Stimulated activated CD4-positive, alpha-beta T cell treated with anti-CD3 and anti-CD28 coated beads, TNF-alpha, amount 100 ng/mL, for 4 hours (primary cell): ENCODE measurements at regions not wholly inside any gene's neighbourhood (a gene's known extent, or its start where the extent isn't known, plus 50 kb on each side); places are given as distances from the start of the nearest gene placed in this dataset.

ENCODE experiments used
- DNase-seq, 3 experiments: peaks; one replicate each; pipeline ENCODE4 v3.0.0-alpha.2; 2020; ENCODE audit warnings: low read depth in 3 of 3

DNA sequence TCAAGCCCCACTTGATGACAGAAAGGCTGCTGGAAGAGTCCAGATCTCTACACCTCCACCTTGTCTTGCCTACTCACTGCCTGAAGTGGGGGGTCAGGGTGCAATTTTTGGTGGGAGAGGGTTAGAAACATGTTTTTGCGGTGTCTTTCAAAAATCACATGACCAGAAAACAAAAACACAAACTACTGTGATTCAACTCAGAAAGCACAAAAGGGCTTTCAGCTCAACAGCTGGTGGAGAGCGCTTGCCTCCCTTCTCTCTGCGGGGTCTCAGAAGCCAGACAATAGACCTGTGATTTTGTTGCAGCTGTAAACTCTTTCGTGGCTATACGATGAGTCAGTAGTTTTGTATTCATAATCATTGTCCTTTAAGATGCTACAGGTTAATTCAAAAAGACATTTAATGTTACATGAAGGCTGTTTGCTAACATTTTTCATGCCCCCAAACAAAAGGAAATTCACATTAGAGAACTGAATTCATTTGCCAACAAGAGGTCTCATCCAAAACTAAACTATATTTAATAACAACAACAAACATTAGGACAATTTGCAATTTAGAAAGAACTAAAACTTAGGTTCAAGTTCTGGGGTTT lies 172.6 kb upstream of the RAI14 start:
- no peak for DNase-seq

DNA sequence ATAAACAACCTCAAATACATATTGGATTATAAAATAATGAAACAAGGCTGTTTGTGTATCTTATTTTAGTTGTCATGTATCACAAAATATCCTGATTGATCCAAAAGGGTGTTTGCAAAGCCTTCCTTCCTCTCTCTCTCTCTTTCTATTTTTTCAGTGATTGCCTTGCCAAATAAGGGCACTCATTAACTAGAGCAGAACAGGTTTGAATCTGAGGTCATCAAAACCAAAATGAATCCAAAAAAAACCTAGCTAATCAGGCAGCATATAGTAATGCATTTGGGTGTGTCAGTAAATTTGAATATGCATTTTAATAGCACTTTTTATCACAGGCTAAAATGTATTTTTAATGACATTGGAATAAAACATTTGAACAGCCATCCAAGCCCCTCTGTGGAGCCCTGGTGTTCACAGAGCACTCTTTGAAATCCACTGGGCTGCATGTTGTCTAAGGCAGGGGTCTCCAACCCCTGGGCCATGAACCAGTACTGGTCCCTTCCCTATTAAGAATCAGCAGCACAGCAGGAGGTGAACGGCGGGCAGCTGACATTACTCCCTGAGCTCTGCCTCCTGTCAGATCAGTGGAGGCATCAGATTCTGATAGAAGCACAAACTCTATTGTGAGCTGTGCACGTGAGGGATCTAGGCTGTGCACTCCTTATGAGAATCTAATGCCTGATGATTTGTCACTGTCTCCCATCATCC lies 171.8 kb upstream of the RAI14 start:
- DNase-seq: no peak

DNA sequence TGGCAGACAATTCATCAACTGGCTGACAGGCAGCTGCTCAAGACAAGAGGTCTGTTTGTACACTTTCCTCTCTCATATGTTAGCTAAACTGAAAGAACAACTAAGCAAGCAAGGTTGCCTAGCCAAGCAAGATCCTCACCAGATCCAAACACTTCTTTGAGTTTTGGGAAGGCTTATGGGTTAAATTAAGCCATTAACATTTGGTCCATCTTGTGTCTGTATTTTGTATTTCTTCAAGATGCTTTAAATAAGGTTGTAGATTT lies 170.4 kb upstream of the RAI14 start:
- DNase-seq: no peak

DNA sequence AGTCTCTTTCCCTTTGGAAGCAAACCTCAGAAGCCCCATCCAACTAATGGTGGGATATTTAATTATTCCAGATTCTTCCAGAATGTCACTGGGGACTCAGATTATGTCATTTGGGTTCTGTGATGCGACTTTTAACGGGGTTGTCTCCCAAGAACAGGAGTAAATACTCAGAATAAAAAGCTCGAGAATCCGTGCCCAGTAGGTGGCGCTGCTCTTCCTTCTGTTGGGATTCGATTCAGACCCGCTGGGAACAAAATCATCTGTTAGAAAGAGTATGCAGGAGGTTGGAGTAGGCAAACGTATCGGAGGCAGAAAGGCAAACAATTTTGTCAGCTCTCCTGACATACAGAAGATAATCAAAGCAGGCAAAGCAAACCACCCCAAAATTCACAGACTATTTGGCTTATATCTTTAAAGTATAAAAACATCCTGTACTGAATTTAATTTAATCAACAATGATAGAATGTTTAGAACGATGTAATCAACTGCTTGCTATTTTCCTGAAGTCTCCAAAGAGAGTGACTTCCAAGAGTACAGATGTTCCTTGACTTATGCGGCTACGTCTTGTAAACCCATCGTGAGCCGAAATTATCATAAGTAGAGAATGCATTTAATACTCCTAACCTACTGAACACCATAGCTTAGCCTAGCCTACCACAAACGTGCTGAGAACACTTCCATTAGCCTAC lies 169.8 kb upstream of the RAI14 start:
- DNase-seq: peak; percentile 26 to 46 (median 26)

DNA sequence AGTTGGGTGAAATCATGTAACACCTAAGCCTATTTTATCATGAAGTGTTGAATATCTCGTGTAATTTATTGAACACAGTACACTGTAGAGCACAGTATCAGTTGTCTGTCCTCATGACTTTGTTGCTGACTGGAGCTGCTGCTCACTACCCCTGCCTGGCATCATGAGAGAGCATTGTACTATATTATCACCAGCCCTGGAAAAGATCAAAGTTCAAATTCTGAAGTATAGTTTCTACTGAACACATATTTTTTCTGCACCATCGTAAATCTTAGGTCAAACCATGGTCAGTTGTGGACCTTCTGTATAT lies 169.3 kb upstream of the RAI14 start:
- DNase-seq: no peak

DNA sequence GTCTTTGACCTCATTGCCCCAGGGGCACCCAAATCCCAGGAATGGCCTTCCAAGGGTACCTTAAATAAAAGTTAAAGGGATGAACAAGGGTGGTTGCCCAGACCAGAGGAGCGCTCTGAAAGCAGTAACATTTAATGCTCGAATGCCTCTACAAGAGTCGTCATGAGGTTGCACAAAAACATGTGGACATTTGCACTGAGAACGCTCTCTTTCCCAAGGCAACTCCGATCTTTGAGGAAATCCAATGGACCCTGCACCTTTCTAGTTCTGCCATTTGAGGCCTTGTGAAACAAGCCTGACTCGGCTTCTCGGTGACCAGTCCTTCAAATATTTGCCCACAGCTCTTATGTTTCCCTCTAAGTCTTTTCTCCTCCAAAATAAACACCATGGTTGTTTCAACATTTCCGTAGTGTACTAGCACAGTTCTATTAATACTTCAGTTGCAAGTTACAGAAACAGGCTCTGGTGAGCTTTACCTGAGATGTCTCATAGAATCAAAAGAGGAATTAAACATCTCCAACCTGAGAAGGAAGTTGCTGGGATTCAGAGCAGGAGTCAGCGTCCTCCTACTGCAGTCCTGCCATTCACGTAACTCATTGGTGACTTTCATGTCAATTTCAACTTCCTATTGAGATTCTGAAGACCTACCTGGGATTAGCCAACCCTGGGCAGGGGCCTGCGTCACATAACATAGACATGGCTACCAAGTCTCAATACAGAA lies 168.8 kb upstream of the RAI14 start:
- DNase-seq: no peak

DNA sequence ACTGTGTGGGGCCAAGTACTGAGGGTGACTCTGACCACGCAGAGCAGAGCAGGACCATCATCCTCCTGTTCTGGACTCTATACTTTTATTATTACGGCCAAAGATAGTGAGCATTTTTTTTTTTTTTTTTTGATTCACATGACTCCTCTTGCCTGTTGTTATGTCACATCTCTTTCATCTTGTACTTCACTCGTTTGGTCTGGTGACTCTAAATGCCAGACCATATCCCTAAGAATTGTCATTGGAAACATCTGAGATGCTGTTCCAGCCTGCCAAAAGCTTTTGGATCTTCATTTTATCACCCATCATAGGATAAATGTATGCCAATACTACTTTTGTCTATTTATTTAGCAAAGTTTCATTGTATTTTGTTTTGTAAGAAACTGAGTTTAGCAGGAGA lies 168.2 kb upstream of the RAI14 start:
- DNase-seq: no peak

DNA sequence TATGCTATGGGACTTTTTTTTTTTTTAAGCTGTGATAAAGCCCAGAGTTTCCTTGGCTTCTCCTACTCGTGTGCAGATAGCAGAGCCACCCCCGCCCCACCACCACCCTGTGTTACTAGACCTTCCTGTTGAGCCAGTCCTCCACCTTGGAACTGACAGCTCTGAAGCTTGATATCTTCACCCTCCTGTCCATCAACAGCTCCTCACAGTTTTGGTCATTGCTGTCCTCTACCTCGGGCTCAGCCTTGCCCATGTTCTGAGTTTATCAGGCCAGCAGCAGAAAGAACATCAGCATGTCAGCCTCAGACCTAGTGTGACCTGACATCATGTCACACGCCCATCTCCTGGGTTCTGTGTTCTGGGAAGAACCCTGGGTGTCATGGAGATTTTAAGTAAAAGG lies 167.1 kb upstream of the RAI14 start:
- no peak for DNase-seq

DNA sequence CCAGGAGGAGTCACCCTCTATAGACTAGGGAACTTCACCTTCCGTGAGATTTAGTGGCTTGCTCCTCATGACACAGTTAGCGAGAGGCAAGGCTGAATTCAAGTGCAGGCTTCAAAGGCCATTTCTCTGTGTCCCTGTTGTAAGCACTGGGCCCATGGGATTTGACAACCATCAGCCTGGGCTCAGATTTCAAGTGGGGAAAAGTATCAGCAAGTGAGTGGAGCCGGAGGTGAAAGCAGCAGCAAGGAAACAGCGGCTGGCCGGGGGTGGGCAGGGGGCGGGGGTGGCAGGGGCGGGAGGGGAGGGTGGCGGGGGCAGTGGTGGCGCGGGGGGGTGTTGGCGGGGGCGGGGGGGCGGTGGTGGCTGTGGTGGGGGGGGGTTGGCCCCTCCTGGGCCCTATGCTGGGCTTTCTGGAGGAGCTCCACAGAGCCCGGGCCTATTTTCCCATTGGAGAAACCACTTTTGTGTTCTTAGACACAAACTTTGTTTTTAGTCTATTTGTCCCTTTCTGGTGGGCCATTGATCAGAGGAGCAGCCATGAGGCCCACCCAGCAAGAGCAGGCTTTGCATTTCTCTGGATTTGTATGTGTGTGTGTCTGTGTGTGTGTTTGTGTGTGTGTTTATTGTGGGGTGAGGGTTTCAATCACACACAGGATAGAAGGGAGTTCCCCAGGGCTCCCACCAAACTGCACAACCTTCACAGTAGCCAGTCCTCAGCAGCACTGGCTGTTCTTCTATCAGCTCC lies 165.4 kb upstream of the RAI14 start:
- no peak for DNase-seq

DNA sequence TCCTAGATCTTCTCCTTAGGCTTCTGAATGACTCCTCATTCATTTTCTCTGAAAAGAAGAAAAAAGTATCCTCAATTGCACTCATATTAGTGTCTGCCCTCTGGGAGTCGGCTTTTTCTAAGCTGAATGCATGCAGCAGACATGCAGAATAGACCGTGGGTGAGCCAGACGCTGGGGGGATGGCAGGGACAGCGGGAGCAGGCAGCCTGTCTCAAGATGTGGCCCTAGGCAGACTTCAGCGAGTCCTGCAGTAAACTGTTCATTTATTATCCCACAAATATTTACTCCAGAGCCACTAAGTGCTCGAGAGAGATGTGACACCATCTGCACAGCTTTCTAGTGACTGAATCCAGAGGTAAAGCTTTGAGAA lies 164.9 kb upstream of the RAI14 start:
- DNase-seq: no peak

DNA sequence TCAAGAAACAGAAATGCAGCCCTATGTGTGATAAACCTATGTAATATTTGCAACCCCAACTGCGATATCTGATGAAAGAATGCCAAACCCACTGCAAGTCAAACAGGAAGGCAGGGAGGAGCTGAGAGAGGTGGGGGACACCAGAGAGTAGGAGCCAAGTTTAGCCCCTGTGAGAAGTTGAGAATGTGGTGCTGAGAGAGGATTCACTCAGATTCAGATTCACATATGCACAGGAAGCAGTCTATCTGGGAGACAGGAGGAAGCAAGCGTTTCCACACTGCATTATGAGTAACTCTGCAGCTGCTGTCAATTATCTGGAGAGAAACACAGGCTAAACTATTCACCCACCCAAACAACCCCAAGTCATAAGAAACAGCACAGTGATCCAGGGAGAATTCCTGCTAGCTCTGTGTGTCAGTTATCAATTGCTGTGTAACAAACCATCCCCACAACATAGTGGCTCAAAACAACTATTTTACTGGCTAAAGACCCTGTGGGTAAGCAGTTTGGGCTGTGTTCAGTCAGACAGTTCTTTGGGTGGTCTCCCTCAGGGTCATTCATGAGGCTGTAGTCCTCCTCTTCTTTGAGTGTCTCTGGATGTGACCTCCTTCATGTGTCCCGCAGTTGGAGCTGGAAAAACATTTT lies 161.9 kb upstream of the RAI14 start:
- no peak for DNase-seq

DNA sequence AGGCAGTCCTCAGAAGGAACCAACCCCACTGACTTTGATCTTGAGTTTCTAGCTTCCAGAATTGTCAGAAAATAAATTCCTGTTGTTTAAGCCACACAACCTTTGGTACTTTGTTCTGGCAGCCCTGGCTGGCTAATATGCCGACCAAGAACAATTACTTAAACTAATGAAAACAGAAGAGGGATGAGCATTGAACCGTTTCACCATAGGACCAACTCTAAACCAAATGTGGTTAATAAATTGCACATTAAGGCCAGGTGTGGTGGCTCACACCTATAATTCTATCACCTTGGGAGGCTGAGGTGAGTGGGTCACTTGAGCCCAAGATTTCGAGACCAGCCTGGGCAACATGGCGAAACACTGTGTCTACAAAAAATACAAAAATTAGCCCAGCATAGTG lies 160.9 kb upstream of the RAI14 start:
- DNase-seq: no peak

DNA sequence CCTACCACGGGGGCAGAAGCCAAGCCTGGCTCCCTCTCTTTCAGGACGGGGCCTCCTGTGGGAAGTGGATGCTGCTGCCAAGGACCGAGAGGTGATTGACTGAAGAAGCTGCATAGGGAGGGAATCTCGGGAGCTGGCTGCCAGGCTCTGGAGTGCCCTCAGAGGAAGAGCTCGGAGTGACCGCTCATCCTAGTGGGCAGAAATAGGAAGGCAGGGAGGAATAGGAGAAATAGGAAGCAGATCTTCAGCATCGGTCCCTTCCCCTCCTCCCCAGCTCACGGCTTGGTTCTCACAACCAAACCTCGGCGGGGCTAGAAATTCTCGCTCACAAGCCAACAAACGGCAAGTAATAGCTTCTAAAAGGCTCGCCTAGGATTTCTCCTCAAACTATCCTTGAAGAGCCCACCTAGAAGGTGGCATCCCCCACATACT lies 159.9 kb upstream of the RAI14 start:
- DNase-seq: no peak

DNA sequence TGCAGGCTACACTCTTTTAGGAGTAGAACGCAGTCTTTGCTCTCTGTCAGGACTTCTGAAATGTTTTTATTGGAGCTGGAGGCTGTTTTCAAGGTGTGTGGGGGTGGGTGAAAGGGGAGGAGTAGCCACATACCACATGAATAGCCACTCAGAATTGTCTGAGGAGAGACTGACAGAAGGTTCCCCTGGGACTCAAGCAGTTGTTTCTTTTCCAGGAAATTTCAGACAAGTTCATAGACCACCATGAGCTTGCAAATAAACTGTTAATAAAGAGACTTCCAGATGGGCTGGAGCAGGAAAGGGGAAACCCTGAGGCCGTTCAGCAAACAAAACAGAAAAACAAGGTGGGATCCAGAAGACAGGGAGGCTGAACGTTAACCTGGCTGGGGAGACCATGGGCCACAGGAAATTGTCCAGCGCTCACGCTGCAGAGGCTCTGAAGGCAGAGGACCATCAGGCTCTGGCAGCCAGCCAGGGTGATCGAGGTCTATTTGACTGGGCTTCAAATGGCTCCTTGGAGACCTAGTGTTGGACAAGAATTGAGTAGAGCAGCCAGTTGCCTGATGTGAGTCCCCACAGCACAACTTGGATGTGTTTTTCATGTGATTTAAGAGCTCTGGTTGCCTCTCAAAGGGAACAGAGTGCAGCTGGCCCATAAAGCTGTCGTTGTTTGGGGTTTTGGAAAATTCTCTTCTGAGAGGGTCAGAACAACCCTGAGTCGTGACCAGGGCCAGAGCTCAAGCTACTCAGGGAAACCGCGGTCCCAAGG lies 159.2 kb upstream of the RAI14 start:
- no peak for DNase-seq

DNA sequence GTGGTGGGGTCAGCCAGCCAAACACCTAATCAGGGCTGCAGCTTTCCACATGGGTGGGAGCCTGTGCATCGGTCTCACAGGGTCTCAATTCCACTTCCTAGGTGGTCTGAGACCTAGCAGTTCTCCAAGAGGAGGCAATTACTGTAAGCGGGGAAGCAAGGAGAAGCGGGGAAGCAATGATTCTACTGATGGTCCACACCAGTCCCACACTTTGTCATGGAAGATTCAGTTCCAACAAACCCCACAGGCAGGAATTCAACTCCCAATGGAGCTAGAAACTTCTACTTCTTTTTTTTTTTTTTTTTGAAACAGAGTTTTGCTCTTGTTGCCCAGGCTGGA lies 158.7 kb upstream of the RAI14 start:
- DNase-seq: no peak

DNA sequence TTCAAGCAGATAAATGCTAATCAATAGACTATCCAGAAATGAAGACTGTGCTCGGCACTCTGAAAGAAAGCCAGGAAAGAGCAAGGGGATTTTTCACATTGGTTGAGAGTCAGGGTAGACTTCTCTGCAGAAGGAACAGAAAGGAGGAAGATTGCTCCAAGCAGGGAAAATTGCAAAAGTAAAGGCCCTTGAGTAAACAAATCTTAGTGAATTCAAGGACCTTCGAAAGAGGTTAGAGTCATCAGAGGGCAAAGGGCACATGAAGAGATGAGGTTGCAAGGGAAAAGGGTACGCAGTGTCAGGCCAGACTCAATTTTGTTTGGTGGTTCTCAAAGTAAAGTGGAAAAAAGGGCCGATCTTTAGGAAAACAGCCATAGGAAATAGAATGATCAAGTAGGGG lies 157.6 kb upstream of the RAI14 start:
- DNase-seq: no peak

DNA sequence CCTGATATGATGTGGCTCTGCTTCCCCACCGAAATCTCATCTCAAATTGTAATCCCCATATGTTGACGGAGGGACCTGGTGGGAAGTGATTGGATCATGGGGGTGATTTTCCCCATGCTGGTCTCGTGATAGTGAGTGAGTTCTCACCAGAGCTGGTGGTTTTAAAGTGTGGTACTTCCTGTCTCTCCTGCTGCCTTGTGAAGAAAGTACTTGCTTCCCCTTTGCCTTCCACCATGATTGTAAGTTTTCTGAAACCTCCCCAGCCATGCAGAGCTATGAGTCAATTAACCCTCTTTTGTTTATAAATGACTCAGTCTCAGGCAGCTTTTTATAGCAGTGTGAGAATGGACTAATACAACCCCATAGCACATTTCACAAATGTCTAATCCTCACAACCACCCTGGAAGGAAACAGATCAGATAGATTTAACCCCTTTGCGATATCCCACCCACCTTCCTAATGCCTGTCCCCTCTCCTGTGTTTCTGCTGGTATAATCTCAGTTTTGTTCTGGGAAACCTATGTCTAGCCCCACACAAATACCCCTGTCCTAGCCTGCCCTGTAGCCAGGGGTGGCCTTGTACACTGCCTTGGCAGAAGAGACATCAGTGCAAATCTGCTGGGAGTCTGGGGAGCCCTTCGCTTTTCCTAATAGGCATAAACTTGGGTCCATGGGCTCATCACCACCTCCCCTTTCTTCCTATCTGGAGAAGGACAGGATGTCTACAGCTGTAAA lies 157.0 kb upstream of the RAI14 start:
- no peak for DNase-seq

DNA sequence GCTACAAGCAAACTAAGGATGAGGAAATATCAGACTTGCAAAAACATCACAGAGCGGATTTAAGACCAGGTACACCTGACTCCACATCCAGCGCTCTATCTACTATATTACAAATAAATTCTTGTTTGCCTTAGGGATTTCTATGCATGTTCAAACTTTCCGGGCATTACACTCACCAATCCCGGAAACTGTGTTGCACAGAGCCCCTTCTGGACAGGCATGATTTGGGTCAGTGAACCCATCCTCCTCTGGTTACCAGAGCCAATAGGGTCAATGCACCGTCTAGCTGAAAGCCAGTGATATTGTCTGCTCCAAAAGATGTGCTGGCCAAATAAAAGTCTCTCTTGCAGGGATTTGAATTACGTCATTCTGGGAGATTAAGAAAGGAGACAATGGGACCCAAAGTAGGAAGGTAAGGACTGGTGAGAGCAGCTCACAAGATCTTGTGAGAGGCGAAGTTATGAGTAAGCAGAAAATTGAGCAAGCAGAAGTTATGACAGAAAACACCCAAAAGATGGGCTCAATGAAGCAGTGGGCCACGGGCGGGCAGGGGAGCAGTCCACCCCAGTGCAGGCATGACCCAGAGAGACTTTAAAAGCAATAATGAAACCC lies 155.8 kb upstream of the RAI14 start:
- DNase-seq: no peak

DNA sequence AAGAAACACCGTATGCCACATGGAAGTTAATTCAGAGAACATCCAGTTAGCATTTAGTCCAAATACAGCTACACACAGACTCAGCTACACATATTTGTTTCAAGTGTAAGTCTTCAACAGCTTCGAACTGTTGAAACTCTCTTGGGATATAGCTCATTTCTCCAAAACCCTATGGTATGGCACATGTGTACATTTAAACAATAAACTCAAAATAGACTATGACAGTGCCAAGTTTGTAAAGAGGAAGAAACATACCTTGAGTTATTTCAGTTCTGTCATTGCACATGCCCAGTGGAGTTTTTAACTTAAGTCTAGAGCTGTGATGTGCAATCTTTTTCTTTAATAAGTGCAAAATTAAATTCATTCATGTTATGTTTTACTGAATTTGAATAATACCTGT lies 155.1 kb upstream of the RAI14 start:
- DNase-seq: no peak

DNA sequence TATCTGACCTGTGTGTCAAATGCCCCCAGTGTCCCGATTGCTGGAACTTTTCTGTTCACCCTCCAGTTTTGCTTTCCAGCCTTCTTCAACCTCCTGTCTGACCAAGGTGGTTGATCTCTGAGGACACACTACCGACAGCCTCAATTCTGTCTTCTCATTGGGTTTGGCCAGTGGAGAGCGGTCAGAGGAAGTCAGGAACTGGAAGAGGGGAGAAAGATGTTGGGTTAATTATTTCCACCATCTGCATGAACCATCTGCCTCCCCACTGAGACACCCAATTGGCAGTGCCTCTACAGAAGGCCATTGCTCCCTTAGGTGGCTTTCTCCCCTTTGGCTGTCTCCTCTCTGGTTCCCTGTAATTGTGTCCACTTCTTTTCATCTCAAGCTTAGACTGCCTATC lies 154.3 kb upstream of the RAI14 start:
- no peak for DNase-seq
